ENCODE measurements at regions not wholly inside any gene's neighbourhood (a gene's known extent, or its start where the extent isn't known, plus 50 kb on each side); places are given as distances from the start of the nearest gene placed in this dataset.

- Histone ChIP-seq H3K9me2 (replicated peaks; ENCODE audit: low read depth, low read length) (no peaks in the 10 kb centered on the region), H2AFZ (ENCODE audit: low read length) (no peak overlapping the region), H3K27me3 (ENCODE audit: insufficient read depth, low read length, poor library complexity, severe bottlenecking) (no peaks in the 10 kb centered on the region), H3K4me2 (ENCODE audit: low read depth, low read length, poor library complexity, severe bottlenecking) (no peak overlapping the region), H3F3A (ENCODE audit: low read depth) (no peaks in the 10 kb centered on the region), H3K36me3 (ENCODE audit: insufficient read depth, low read length) (no peaks in the 10 kb centered on the region), H3K4me1 (ENCODE audit: insufficient read depth, low read length, poor library complexity, severe bottlenecking) (peaks cover 9% of the 10 kb centered on the region), H4K20me1 (ENCODE audit: insufficient read depth, low read length, poor library complexity, severe bottlenecking) (no peaks in the 10 kb centered on the region), H3K79me2 (ENCODE audit: insufficient read depth, low read length) (no peaks in the 10 kb centered on the region), H3K9ac (ENCODE audit: low read depth, low read length, poor library complexity, severe bottlenecking) (no peak overlapping the region), H3K4me3 (ENCODE audit: low read length, poor library complexity, severe bottlenecking) (no peak overlapping the region), H3K9me3 (ENCODE audit: insufficient read depth, low read depth, low read length) (no peaks in the 10 kb centered on the region)
- TF ChIP-seq CTCF (conservative IDR thresholded peaks at IDR 0.05; ENCODE audit: low read length) (no peak), EZH2phosphoT487 (IDR thresholded peaks at IDR 0.05; ENCODE audit: borderline replicate concordance) (no peak)
Measured at GRCh38 chrX:861340-861890, 230.8 kb downstream of the SHOX start.

- no peaks in the 10 kb centered on the region for H3K9me2 ChIP-seq (replicated peaks; ENCODE audit: low read depth, low read length)
- peaks cover 3% of the 10 kb centered on the region for H3K4me1 ChIP-seq (ENCODE audit: insufficient read depth, low read length, poor library complexity, severe bottlenecking)
- H3K4me2 ChIP-seq (ENCODE audit: low read depth, low read length, poor library complexity, severe bottlenecking), result no peak overlapping the region
- H3K9me3 ChIP-seq (ENCODE audit: insufficient read depth, low read depth, low read length), result no peaks in the 10 kb centered on the region
- TF ChIP-seq CTCF (conservative IDR thresholded peaks at IDR 0.05; ENCODE audit: low read length) (no peak), EZH2phosphoT487 (IDR thresholded peaks at IDR 0.05; ENCODE audit: borderline replicate concordance) (no peak)
- H3K27me3 ChIP-seq (ENCODE audit: insufficient read depth, low read length, poor library complexity, severe bottlenecking), result no peaks in the 10 kb centered on the region
- H3K79me2 ChIP-seq (ENCODE audit: insufficient read depth, low read length), result no peaks in the 10 kb centered on the region
- H3F3A ChIP-seq (ENCODE audit: low read depth), result no peaks in the 10 kb centered on the region
- no peaks in the 10 kb centered on the region for H4K20me1 ChIP-seq (ENCODE audit: insufficient read depth, low read length, poor library complexity, severe bottlenecking)
- H3K9ac ChIP-seq (ENCODE audit: low read depth, low read length, poor library complexity, severe bottlenecking), result no peak overlapping the region
- H3K36me3 ChIP-seq (ENCODE audit: insufficient read depth, low read length), result no peaks in the 10 kb centered on the region
- H2AFZ ChIP-seq (ENCODE audit: low read length), result no peak overlapping the region
- no peak overlapping the region for H3K4me3 ChIP-seq (ENCODE audit: low read length, poor library complexity, severe bottlenecking)
Measured at GRCh38 chrX:859329-859728, 228.7 kb downstream of the SHOX start.

GRCh38 chrX:858542-859078 is 228.0 kb downstream of the SHOX start:
- H3K9ac ChIP-seq (ENCODE audit: low read depth, low read length, poor library complexity, severe bottlenecking), result no peak overlapping the region
- TF ChIP-seq CTCF (conservative IDR thresholded peaks at IDR 0.05; ENCODE audit: low read length), result no peak
- no peak for TF ChIP-seq EZH2phosphoT487 (IDR thresholded peaks at IDR 0.05; ENCODE audit: borderline replicate concordance)
- H3K4me1 ChIP-seq (ENCODE audit: insufficient read depth, low read length, poor library complexity, severe bottlenecking), result peaks cover under 1% of the 10 kb centered on the region
- no peaks in the 10 kb centered on the region for H3K9me2 ChIP-seq (replicated peaks; ENCODE audit: low read depth, low read length)
- H3F3A ChIP-seq (ENCODE audit: low read depth), result no peaks in the 10 kb centered on the region
- H3K79me2 ChIP-seq (ENCODE audit: insufficient read depth, low read length), result no peaks in the 10 kb centered on the region
- H3K36me3 ChIP-seq (ENCODE audit: insufficient read depth, low read length), result no peaks in the 10 kb centered on the region
- H2AFZ ChIP-seq (ENCODE audit: low read length), result no peak overlapping the region
- H4K20me1 ChIP-seq (ENCODE audit: insufficient read depth, low read length, poor library complexity, severe bottlenecking), result no peaks in the 10 kb centered on the region
- H3K4me3 ChIP-seq (ENCODE audit: low read length, poor library complexity, severe bottlenecking), result no peak overlapping the region
- no peaks in the 10 kb centered on the region for H3K27me3 ChIP-seq (ENCODE audit: insufficient read depth, low read length, poor library complexity, severe bottlenecking)
- H3K9me3 ChIP-seq (ENCODE audit: insufficient read depth, low read depth, low read length), result no peaks in the 10 kb centered on the region
- no peak overlapping the region for H3K4me2 ChIP-seq (ENCODE audit: low read depth, low read length, poor library complexity, severe bottlenecking)

Measured in Loucy (cell line).